ENCODE measurements at regions not wholly inside any gene's neighbourhood (a gene's known extent, or its start where the extent isn't known, plus 50 kb on each side); places are given as distances from the start of the nearest gene placed in this dataset.

- DNase-seq = no peak
Measured at GRCh38 chr11:62073061-62073460, 50.8 kb upstream of the INCENP start.

GRCh38 chr11:62071408-62071807 lies 52.4 kb upstream of the INCENP start:
- DNase-seq = no peak

GRCh38 chr11:62069986-62070919 lies 53.6 kb upstream of the INCENP start:
- DNase-seq = no peak

- no peak for DNase-seq
Measured at GRCh38 chr11:62069374-62069773, 54.4 kb upstream of the INCENP start.

- no peak for DNase-seq
Measured at GRCh38 chr11:62068730-62069129, 55.1 kb upstream of the INCENP start.

- DNase-seq = no peak
Measured at GRCh38 chr11:62067741-62068140, 56.1 kb upstream of the INCENP start.

- DNase-seq = no peak
Measured at GRCh38 chr11:62064221-62064620, 59.6 kb upstream of the INCENP start.

- DNase-seq = no peak
Measured at GRCh38 chr11:62062223-62062861, 61.5 kb upstream of the INCENP start.

GRCh38 chr11:62061356-62062222 lies 62.2 kb upstream of the INCENP start:
- DNase-seq = no peak

GRCh38 chr11:62057069-62057468 lies 66.7 kb upstream of the INCENP start:
- DNase-seq = no peak

- no peak for DNase-seq
Measured at GRCh38 chr11:62055970-62056369, 67.8 kb upstream of the INCENP start.

GRCh38 chr11:62054484-62055121 lies 69.2 kb upstream of the INCENP start:
- DNase-seq = peak; percentile 27

- no peak for DNase-seq
Measured at GRCh38 chr11:62054081-62054480, 69.7 kb upstream of the INCENP start.

- no peak for DNase-seq
Measured at GRCh38 chr11:62050716-62051115, 73.1 kb upstream of the INCENP start.

- DNase-seq = no peak
Measured at GRCh38 chr11:62048100-62048499, 75.7 kb upstream of the INCENP start.

- no peak for DNase-seq
Measured at GRCh38 chr11:62046568-62047100, 77.2 kb upstream of the INCENP start.

GRCh38 chr11:62044639-62045121 lies 77.2 kb upstream of the FTH1 start:
- no peak for DNase-seq

GRCh38 chr11:62035293-62035692 lies 67.9 kb upstream of the FTH1 start:
- DNase-seq = no peak

GRCh38 chr11:62034036-62034338 lies 66.6 kb upstream of the FTH1 start:
- no peak for DNase-seq

GRCh38 chr11:62033191-62034035 lies 66.0 kb upstream of the FTH1 start:
- DNase-seq = peak; percentile 66

- DNase-seq = no peak
Measured at GRCh38 chr11:62030071-62030684, 62.7 kb upstream of the FTH1 start.
